Activated T-helper 1 cell treated with anti-CD3 and anti-CD28 coated beads, Interleukin-12 subunit alpha, Interleukin-12 subunit beta, Interleukin-2, Interleukin-4 antibody, amounts not matched to agents 30 ng/mL and 10 ng/mL and 1 ng/mL, durations not matched to agents 14 hours and 24 hours and 36 hours (primary cell): ENCODE measurements at regions not wholly inside any gene's neighbourhood (a gene's known extent, or its start where the extent isn't known, plus 50 kb on each side); places are given as distances from the start of the nearest gene placed in this dataset.

Experiments
- DNase-seq: peaks from one replicate; pipeline ENCODE4 v3.0.0; 2021; ENCODE audit warnings: low spot score
- H3K27ac Mint-ChIP-seq: one replicate; pipeline ENCODE4 v1.8.0; 2021; ENCODE audit warnings: mild to moderate bottlenecking, mixed read lengths
- H3K27me3 Mint-ChIP-seq: one replicate; pipeline ENCODE4 v1.8.0; 2022; ENCODE audit warnings: mild to moderate bottlenecking, moderate library complexity, mixed read lengths; ENCODE audit not compliant: insufficient read depth
- H3K36me3 Mint-ChIP-seq: one replicate; pipeline ENCODE4 v1.8.0; 2021; ENCODE audit warnings: low read depth, mixed read lengths
- H3K4me1 Mint-ChIP-seq: one replicate; pipeline ENCODE4 v1.8.0; 2021; ENCODE audit warnings: low read depth, mixed read lengths
- H3K4me3 Mint-ChIP-seq: one replicate; pipeline ENCODE4 v1.8.0; 2021; ENCODE audit warnings: mild to moderate bottlenecking, moderate library complexity, mixed read lengths
- H3K9me3 Mint-ChIP-seq: one replicate; pipeline ENCODE4 v1.8.0; 2021; ENCODE audit warnings: mixed read lengths
- intact Hi-C: fragments of 100-400 bp; cut with micrococcal nuclease; formaldehyde crosslinking; loops from one replicate; pipeline ENCODE4 v1.15.1; 2024

DNA sequence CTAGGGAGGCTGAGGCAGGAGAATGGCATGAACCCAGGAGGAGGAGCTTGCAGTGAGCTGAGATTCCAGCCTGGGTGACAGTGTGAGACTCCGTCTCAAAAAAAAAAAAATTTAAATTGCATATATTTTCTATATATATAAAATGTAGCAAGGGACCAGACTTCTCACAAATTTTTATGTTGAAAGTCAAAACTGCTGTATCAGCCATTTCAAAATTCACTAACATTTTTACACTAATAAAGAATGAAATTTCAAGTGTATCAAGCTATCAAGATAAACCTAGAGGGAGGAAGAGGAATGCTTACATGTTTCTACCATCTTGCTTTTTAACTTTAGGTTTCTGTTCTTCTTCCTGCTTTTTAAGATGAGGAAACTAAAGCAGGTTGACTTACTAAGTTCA, 464.0 kb downstream of the KCNJ3 start:
- no peak for DNase-seq
- H3K27me3 Mint-ChIP-seq = no peaks in the 10 kb centered on the region
- intact Hi-C loops = no loop called here
- H3K4me3 Mint-ChIP-seq = no peak overlapping the region
- no peaks in the 10 kb centered on the region for H3K36me3 Mint-ChIP-seq
- H3K9me3 Mint-ChIP-seq = no peaks in the 10 kb centered on the region
- H3K27ac Mint-ChIP-seq = no peak overlapping the region
- no peaks in the 10 kb centered on the region for H3K4me1 Mint-ChIP-seq

DNA sequence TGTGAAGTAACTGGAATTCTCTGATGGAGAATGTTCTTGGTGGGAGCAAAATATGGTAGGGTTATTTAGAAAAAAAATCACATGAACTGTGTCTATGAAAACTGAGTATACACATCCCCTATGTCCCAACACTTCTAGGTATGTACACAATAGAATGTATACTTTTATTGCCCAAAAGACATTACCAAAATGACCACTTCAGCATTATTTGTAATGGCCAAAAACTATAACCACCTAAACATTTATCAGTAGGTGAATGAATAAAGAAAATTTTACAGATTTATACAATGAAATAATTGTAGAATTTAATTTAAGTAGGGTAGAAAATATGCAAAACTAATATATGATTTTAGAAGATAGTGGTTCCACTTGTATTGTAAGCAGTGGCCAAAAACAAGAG, 462.8 kb downstream of the KCNJ3 start:
- Mint-ChIP-seq H3K4me1 (no peaks in the 10 kb centered on the region), H3K27ac (no peak overlapping the region), H3K4me3 (no peak overlapping the region), H3K27me3 (no peaks in the 10 kb centered on the region), H3K36me3 (no peaks in the 10 kb centered on the region), H3K9me3 (no peaks in the 10 kb centered on the region)
- intact Hi-C loops = no loop called here
- no peak for DNase-seq

DNA sequence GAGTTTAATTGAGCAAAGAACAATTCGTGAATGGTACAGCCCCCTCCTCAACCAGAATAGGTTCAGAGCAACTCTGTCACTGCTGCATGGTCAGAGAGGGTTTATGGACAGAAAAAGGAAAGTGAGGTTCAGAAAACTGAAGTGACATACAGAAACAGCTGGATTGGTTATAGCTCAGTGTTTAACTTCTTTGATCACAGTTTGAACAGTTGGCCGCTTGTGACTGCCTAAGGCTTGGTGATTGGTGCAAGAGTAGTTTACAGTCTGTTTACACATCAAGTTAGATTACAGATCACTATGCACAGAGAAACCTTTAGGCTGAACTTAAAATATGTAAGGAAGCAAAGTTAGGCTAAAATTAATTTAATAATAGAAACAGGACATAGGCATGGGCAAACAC, 459.2 kb downstream of the KCNJ3 start:
- Mint-ChIP-seq H3K27me3 (no peaks in the 10 kb centered on the region), H3K9me3 (no peaks in the 10 kb centered on the region)

DNA sequence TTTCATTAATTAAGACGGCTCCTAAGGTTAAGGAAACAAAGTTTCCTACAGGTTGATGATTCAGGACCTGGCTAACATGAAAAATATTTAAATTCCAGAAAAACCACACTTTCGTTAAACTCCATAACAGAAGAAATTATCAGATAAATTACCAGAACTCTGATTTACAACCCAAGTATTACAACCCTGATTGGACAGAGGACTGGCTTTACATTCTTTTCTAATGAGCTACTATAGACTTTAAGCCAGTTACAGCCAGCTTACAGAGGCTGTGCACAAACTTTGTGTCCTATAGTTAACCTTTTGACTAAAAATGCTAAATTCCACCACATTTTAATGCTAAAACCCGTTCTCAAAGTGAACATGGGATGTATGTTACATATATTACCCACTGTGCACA, 458.6 kb downstream of the KCNJ3 start:
- intact Hi-C loops = no loop called here

More for the DNA sequence above, 459.2 kb downstream of the KCNJ3 start:
- intact Hi-C loops = no loop called here
- DNase-seq = no peak
- Mint-ChIP-seq H3K27ac (no peak overlapping the region), H3K4me3 (no peak overlapping the region), H3K36me3 (no peaks in the 10 kb centered on the region), H3K4me1 (no peaks in the 10 kb centered on the region)

DNA sequence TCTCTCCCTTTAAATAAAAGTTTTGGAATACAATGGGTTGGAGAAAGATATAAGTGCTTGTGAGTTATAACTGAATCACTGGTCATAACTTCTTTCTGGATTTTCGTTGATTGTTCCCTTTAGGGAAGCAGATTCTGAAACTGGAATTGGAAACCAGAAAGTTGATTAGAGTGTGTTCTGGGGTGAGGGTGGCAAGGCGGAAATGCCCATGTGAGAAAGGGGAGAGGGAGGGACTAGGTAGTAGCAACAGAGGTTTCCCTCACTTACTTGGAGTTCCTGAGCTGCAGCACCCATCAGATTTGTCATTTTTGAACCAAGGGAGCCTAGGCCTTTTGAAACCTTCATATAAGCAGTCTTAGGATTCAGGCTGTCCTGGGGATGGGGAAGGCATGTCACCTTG, 453.4 kb downstream of the KCNJ3 start:
- intact Hi-C loops = no loop called here
- no peaks in the 10 kb centered on the region for H3K9me3 Mint-ChIP-seq
- H3K27ac Mint-ChIP-seq = no peak overlapping the region
- H3K36me3 Mint-ChIP-seq = no peaks in the 10 kb centered on the region
- no peaks in the 10 kb centered on the region for H3K4me1 Mint-ChIP-seq
- no peak for DNase-seq
- no peaks in the 10 kb centered on the region for H3K27me3 Mint-ChIP-seq
- no peak overlapping the region for H3K4me3 Mint-ChIP-seq

More for the DNA sequence above, 458.6 kb downstream of the KCNJ3 start:
- Mint-ChIP-seq H3K36me3 (no peaks in the 10 kb centered on the region), H3K27me3 (no peaks in the 10 kb centered on the region), H3K9me3 (no peaks in the 10 kb centered on the region), H3K4me1 (no peaks in the 10 kb centered on the region), H3K27ac (no peak overlapping the region), H3K4me3 (no peak overlapping the region)
- no peak for DNase-seq

DNA sequence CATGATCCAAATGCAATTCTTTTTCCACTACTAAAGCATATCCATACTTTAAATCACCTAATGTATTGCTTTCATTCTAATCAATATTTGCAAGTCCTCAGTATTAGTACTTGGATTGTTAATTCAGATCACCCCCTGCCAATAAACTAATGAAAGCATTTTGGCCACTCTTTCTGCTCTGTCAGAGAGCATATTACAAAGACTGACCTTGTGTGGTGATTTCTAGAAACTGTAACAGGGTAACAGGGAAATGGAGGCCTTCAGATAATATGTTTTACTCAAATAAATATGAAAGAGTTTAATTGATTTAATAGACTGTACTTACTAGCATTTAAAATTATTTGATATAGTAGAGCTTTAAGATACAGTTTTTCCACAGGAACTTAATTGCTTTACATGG, 453.0 kb downstream of the KCNJ3 start:
- H3K9me3 Mint-ChIP-seq = no peaks in the 10 kb centered on the region
- H3K36me3 Mint-ChIP-seq = no peaks in the 10 kb centered on the region
- intact Hi-C loops = no loop called here
- H3K27ac Mint-ChIP-seq = no peak overlapping the region
- no peak overlapping the region for H3K4me3 Mint-ChIP-seq
- H3K27me3 Mint-ChIP-seq = no peaks in the 10 kb centered on the region
- no peaks in the 10 kb centered on the region for H3K4me1 Mint-ChIP-seq
- DNase-seq = no peak

DNA sequence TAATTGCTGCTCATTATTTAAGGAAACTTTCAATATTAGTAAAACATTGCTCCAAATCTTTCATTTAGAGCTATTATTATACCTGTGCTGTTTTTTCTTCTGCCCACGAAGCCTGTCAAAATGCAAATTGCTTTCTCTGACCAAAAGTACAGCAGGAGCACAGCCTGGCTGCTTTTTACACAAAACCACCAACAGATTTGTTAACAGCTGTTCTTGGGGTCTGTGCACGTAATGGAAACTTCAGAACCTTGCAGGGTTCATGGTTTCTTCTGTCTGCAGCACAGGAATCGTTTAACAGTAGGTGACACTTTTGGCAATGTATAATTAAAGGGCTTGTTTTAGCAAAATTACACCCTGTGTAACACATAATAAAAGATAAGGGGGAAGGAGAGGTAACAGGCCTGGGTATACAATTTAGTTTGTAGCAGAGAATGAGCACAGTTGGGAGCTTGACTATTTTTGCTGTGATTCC, 447.3 kb downstream of the KCNJ3 start:
- no peak for DNase-seq
- Mint-ChIP-seq H3K36me3 (no peaks in the 10 kb centered on the region), H3K4me3 (no peak overlapping the region)

DNA sequence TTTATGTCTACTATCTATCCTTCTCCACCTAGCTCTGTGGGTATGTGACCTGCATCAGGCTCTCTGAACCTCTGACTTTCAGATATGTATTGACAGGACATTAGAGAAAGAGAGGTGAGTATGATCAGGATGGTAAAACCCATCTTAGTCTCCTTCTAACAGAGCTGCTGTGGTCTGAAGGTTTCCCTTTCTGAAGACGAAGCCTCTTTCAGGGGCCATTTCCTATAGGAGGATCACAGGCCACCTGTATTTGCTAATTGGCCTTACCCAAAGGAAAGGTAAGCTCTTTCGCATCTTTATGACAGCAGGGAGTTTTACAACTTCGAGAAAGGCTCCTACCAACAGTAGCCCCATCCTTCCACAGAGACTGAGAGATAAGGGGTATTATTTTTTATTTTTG, 442.9 kb downstream of the KCNJ3 start:
- intact Hi-C loops = no loop called here
- H3K9me3 Mint-ChIP-seq = no peaks in the 10 kb centered on the region
- no peak overlapping the region for H3K27ac Mint-ChIP-seq
- no peak overlapping the region for H3K4me3 Mint-ChIP-seq
- DNase-seq = no peak
- no peaks in the 10 kb centered on the region for H3K36me3 Mint-ChIP-seq
- no peaks in the 10 kb centered on the region for H3K27me3 Mint-ChIP-seq
- H3K4me1 Mint-ChIP-seq = no peaks in the 10 kb centered on the region

More for the DNA sequence above, 447.3 kb downstream of the KCNJ3 start:
- Mint-ChIP-seq H3K4me1 (no peaks in the 10 kb centered on the region), H3K27ac (no peak overlapping the region), H3K9me3 (no peaks in the 10 kb centered on the region), H3K27me3 (no peaks in the 10 kb centered on the region)
- intact Hi-C loops = no loop called here

DNA sequence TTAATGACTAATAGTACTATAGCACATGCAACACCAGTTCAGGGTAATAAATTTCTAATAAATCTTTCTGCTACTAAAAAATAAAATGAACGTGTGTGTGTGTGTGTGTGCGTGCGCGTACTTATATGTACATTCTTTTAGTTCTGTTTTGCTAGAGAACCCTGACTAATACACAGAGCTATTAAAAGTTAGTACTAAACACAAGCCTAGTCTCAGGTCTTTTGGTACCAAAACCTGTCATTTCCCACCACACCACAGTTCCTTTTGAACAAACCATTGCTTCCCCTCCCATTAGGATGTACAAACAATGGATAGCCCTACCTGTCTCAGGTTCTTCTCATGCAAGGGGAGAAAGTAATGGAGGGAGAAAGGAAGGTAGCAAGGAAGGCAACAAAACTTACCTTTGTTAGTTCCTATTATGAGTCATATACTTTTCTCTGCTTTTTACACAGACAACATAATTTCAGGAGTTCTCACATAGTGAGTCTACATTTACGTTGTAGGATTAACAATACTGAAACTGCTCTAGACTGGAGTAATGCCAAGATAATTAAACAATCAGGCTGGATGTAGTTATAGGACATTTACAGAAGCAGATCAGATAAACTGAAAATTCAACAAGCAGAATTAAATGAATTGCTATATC, 427.2 kb downstream of the KCNJ3 start:
- intact Hi-C loops = no loop called here
- H3K9me3 Mint-ChIP-seq = no peaks in the 10 kb centered on the region
- H3K36me3 Mint-ChIP-seq = no peaks in the 10 kb centered on the region
- H3K4me1 Mint-ChIP-seq = no peaks in the 10 kb centered on the region
- DNase-seq = no peak
- H3K27me3 Mint-ChIP-seq = no peaks in the 10 kb centered on the region
- no peak overlapping the region for H3K27ac Mint-ChIP-seq
- no peak overlapping the region for H3K4me3 Mint-ChIP-seq

DNA sequence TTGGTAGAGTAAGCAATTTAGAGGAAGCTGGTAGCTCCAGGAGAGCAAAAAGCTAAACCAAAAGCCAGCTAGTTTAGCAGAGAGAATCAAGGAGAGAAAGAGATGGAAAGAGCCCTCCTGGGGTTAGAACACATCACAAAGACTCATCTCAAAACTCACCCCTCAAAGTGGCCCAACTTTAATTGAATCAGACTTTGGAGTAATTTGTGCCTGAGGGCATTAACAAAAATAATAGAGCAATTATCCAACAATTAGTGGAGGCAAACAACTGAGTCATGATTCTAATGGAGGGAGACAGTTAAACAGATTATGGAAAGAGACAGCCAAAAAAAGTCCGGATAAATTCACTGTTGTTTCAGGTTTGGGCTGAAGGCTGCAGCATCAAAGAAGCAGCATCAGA, 417.4 kb downstream of the KCNJ3 start:
- H3K9me3 Mint-ChIP-seq = peaks cover 3% of the 10 kb centered on the region
- no peak overlapping the region for H3K27ac Mint-ChIP-seq
- DNase-seq = no peak
- intact Hi-C loops = no loop called here
- H3K4me3 Mint-ChIP-seq = no peak overlapping the region
- H3K4me1 Mint-ChIP-seq = no peaks in the 10 kb centered on the region
- H3K27me3 Mint-ChIP-seq = no peaks in the 10 kb centered on the region
- H3K36me3 Mint-ChIP-seq = no peaks in the 10 kb centered on the region

DNA sequence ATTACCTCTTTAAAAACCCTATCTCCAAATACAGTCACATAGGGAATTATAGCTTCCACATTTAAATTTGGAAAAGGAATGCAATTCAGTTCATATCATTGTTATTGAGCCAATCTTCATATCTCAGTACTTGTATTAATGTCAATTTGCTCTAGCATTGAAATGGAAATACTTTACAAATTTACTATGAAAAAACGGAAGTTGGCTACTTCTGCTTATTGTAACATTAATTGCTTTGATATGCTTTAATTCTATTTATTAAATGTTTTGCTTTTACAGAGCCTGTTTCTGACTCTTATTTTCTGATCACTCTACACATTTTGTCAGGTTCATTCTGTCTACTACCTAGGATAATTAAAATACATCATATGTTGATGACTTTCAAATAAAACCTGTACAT, 412.6 kb downstream of the KCNJ3 start:
- no peak overlapping the region for H3K4me3 Mint-ChIP-seq
- no peaks in the 10 kb centered on the region for H3K4me1 Mint-ChIP-seq
- no peaks in the 10 kb centered on the region for H3K36me3 Mint-ChIP-seq
- DNase-seq = no peak
- intact Hi-C loops = no loop called here
- H3K27me3 Mint-ChIP-seq = no peaks in the 10 kb centered on the region
- H3K9me3 Mint-ChIP-seq = peaks cover 3% of the 10 kb centered on the region
- no peak overlapping the region for H3K27ac Mint-ChIP-seq

DNA sequence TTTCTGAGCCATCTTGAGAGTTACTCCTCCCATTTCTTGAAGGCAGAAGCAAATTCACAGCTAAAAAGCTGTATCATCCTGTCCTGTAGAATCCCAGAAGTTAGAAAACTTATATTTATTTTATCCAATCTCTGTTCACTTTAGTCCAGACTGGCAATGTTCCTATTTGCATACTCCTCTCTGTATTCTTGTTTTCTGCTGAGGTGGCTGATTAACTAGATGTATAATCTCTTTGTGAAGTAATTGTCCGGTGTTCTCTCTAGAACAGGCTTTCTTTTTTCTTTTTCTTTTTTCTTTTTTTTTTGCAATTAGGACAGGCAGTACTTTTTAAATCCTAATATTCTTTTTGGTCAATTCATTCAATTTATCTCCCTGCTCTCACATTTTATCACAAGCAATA, 411.0 kb downstream of the KCNJ3 start:
- Mint-ChIP-seq H3K4me1 (no peaks in the 10 kb centered on the region), H3K4me3 (no peak overlapping the region), H3K9me3 (peaks cover 3% of the 10 kb centered on the region), H3K27ac (no peak overlapping the region), H3K27me3 (no peaks in the 10 kb centered on the region), H3K36me3 (no peaks in the 10 kb centered on the region)
- DNase-seq = no peak
- intact Hi-C loops = no loop called here

DNA sequence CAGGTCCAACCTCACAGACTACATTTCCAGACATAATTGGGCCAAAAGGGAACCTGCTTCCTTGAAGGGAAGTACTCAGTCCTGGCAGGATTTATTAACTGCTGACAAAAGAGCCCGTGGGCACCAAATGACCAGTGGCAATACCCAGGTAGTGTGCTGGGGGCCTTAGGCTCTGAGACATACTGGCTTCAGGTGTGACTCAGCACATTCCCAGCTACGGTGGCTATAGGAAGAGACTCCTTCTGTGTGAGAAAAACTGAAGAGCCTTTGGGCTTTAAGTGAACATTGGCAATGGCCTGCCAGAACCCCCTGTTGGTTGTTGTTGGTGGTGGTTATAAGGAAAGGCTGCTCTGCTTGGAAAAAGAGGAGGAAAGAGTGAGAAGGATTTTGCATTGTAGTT, 401.8 kb downstream of the KCNJ3 start:
- intact Hi-C loops = no loop called here
- H3K27ac Mint-ChIP-seq = no peak overlapping the region
- no peak overlapping the region for H3K4me3 Mint-ChIP-seq
- peaks cover 7% of the 10 kb centered on the region for H3K9me3 Mint-ChIP-seq
- H3K4me1 Mint-ChIP-seq = no peaks in the 10 kb centered on the region
- H3K36me3 Mint-ChIP-seq = no peaks in the 10 kb centered on the region
- no peak for DNase-seq
- no peaks in the 10 kb centered on the region for H3K27me3 Mint-ChIP-seq

DNA sequence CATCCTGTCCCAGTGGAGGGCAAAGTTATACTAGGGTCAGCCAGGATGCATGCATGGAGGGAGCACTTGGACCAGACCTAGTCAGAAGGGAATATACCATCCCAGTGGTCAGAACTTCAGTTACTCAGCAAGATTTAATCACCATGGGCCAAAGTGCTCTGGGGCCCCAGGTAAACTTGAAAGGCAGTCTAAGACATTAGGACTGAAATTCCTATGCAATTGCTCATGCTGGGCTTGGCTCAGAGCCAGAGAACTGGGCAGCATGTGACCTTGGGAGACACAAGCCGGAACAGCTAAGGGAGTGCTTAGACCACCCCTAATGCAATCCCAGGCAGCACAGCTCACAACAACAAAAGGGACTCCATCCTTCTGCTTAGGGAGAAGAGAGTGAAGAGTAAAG, 401.3 kb downstream of the KCNJ3 start:
- Mint-ChIP-seq H3K4me3 (no peak overlapping the region), H3K36me3 (no peaks in the 10 kb centered on the region), H3K4me1 (no peaks in the 10 kb centered on the region), H3K27ac (no peak overlapping the region), H3K9me3 (peaks cover 7% of the 10 kb centered on the region), H3K27me3 (no peaks in the 10 kb centered on the region)
- intact Hi-C loops = no loop called here
- DNase-seq = no peak
